GM23248 (cell line): ENCODE measurements at regions not wholly inside any gene's neighbourhood (a gene's known extent, or its start where the extent isn't known, plus 50 kb on each side); places are given as distances from the start of the nearest gene placed in this dataset.

Experiments used
- DNase-seq: peaks from one replicate; pipeline ENCODE4 v3.0.0-alpha.2; 2015
- H2AFZ ChIP-seq: fragments of 200-600 bp; sonication (generic); 2 replicates; pipeline ENCODE4 v1.6.1; 2016; ENCODE audit warnings: antibody characterized with exemption
- H3F3A ChIP-seq: fragments of 200-600 bp; sonication (generic); 2 replicates; pipeline ENCODE4 v1.6.1; 2016; ENCODE audit warnings: mild to moderate bottlenecking, antibody characterized with exemption, mixed run types; ENCODE audit not compliant: insufficient read depth
- H3K27ac ChIP-seq: fragments of 200-600 bp; sonication (generic); 2 replicates; pipeline ENCODE4 v1.5.1; 2016; ENCODE audit warnings: mild to moderate bottlenecking
- H3K27me3 ChIP-seq: fragments of 200-600 bp; sonication (generic); replicated peaks from 2 replicates; pipeline ENCODE4 v1.6.1; 2016; ENCODE audit warnings: mild to moderate bottlenecking; ENCODE audit not compliant: insufficient read depth
- H3K36me3 ChIP-seq: fragments of 200-600 bp; sonication (generic); 2 replicates; pipeline ENCODE4 v1.6.1; 2016; ENCODE audit warnings: low read depth, mild to moderate bottlenecking
- H3K4me1 ChIP-seq: fragments of 200-600 bp; sonication (generic); 2 replicates; pipeline ENCODE4 v1.6.1; 2016; ENCODE audit warnings: mild to moderate bottlenecking; ENCODE audit not compliant: insufficient read depth
- H3K4me2 ChIP-seq: fragments of 200-600 bp; sonication (generic); one replicate; pipeline ENCODE4 v1.6.1; 2016; ENCODE audit warnings: mild to moderate bottlenecking; ENCODE audit not compliant: unreplicated experiment
- H3K4me3 ChIP-seq: fragments of 200-600 bp; sonication (generic); 2 replicates; pipeline ENCODE4 v1.5.1; 2016; ENCODE audit warnings: mild to moderate bottlenecking
- H3K79me2 ChIP-seq: fragments of 200-600 bp; sonication (generic); 2 replicates; pipeline ENCODE4 v1.6.1; 2016; ENCODE audit warnings: mild to moderate bottlenecking; ENCODE audit not compliant: insufficient read depth
- H3K9ac ChIP-seq: fragments of 200-600 bp; sonication (generic); 2 replicates; pipeline ENCODE4 v1.6.1; 2016; ENCODE audit warnings: mild to moderate bottlenecking
- H3K9me2 ChIP-seq: fragments of 200-600 bp; sonication (generic); 2 replicates; pipeline ENCODE4 v1.6.1; 2016; ENCODE audit warnings: mixed run types, mild to moderate bottlenecking, moderate library complexity; ENCODE audit not compliant: insufficient read depth
- H3K9me3 ChIP-seq: fragments of 200-600 bp; sonication (generic); one replicate; pipeline ENCODE4 v1.6.1; 2017; ENCODE audit warnings: low read depth
- H4K20me1 ChIP-seq: fragments of 200-600 bp; sonication (generic); 2 replicates; pipeline ENCODE4 v1.6.0; 2016; ENCODE audit not compliant: insufficient read depth
- EZH2 ChIP-seq: fragments of 200-600 bp; sonication (generic); IDR thresholded peaks from 2 replicates; pipeline ENCODE4 v1.6.1; 2018; ENCODE audit warnings: antibody characterized with exemption, mild to moderate bottlenecking; ENCODE audit not compliant: insufficient read depth, poor library complexity, severe bottlenecking
- EZH2phosphoT487 ChIP-seq: fragments of 200-600 bp; sonication (generic); IDR thresholded peaks from 2 replicates; pipeline ENCODE4 v1.6.1; 2018; ENCODE audit warnings: antibody characterized with exemption, moderate library complexity, mild to moderate bottlenecking, low read depth; ENCODE audit not compliant: insufficient read depth
- WGBS, 2 experiments: methylation state at CpG; one replicate each; pipeline ENCODE4 v1.1.6; 2015 to 2017; ENCODE audit warnings: low lambda C conversion rate in 2 of 2, low coverage in 1 of 2; ENCODE audit errors: missing lambda C conversion rate in 2 of 2; 5-methylcytosine and 5-hydroxymethylcytosine counted together
- in situ Hi-C: fragments of 300-500 bp; cut with MboI; formaldehyde crosslinking; loops from 2 replicates; pipeline ENCODE4 v1.15.0; 2020

DNA sequence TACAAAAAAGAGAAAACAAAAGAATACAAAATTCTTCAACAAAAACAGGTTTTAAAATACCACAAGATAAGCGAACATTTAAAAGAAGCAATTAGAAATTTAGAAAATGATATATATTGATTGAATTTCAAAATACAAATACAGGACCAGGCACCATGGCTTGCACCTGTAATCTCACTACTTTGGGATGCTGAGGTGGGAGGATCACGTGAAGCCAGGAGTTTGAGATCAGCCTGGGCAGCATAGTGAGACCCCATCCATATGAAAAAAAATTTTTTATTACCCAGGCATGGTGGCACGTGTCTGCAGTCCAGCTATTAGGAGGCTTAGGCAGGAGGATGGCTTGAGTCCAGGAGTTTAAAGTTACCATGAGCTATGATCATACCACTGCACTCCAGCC, 109.9 kb upstream of the SLC30A5 start:
- no peak overlapping the region for H2AFZ ChIP-seq
- H3K27ac ChIP-seq, result no peak overlapping the region
- no peaks in the 10 kb centered on the region for H3K9me2 ChIP-seq
- in situ Hi-C loops, result no loop called here
- no peaks in the 10 kb centered on the region for H4K20me1 ChIP-seq
- no peaks in the 10 kb centered on the region for H3K79me2 ChIP-seq
- H3F3A ChIP-seq, result no peaks in the 10 kb centered on the region
- no peak overlapping the region for H3K4me2 ChIP-seq
- H3K36me3 ChIP-seq, result no peaks in the 10 kb centered on the region
- H3K9me3 ChIP-seq, result no peaks in the 10 kb centered on the region
- no peaks in the 10 kb centered on the region for H3K4me1 ChIP-seq
- TF ChIP-seq EZH2phosphoT487, result no peak
- TF ChIP-seq EZH2, result no peak
- no peaks in the 10 kb centered on the region for H3K27me3 ChIP-seq
- 57 to 71% methylated on average over 3 of the region's 3 CpGs for WGBS, 2 experiments
- DNase-seq, result no peak
- no peak overlapping the region for H3K9ac ChIP-seq
- H3K4me3 ChIP-seq, result no peak overlapping the region

DNA sequence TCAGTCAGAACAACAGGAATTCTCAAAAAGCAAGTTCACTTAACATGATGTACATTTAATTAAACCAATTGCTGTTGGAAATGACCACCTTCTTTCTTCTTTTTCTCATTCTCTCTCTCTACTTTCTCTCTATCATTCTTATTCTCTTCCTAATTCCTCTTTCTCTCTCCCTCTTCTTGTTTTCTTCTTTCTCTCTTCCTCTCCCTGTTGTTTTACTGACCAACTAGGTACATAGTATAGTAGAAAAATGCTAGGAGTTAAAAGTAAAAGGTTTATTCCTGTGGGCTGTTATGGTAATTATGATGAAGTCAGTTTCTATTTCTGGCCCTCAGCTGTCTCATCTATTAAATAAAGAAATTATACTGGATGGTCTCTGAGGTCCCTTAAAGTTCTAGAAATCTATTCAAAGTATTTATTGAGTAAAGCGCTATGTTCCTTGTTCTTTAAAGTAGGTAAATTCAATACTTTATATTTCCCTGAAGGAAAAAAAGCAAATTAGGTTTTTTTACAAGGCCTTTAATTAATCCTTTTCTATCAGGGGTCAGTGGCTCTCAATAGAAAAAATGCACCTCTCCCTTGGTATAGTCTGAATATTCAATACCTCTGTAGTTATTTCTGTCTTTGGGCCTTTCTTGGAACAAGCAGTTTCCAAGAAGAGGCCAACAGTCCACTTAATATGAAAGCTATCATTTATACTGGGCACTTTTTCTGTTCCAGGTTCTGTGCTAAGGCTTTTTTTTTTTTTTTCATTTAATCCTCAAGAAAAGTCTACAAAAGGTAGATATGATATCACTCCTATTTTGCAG, 102.3 kb upstream of the SLC30A5 start:
- no peak overlapping the region for H3K4me3 ChIP-seq
- H3K79me2 ChIP-seq, result no peaks in the 10 kb centered on the region
- no peaks in the 10 kb centered on the region for H3K4me1 ChIP-seq
- H3F3A ChIP-seq, result no peaks in the 10 kb centered on the region
- no peak overlapping the region for H2AFZ ChIP-seq
- in situ Hi-C loops, result no loop called here
- H3K9me2 ChIP-seq, result no peaks in the 10 kb centered on the region
- no peak overlapping the region for H3K9ac ChIP-seq
- H3K9me3 ChIP-seq, result no peaks in the 10 kb centered on the region
- TF ChIP-seq EZH2 (no peak), EZH2phosphoT487 (no peak)
- H3K27me3 ChIP-seq, result no peaks in the 10 kb centered on the region; the same call in 1 of the 2 replicates
- no peak overlapping the region for H3K27ac ChIP-seq
- no peak for DNase-seq
- H4K20me1 ChIP-seq, result no peaks in the 10 kb centered on the region
- 86 to 91% methylated on average over 1 of the region's 1 CpG for WGBS, 2 experiments
- no peak overlapping the region for H3K4me2 ChIP-seq
- no peaks in the 10 kb centered on the region for H3K36me3 ChIP-seq

DNA sequence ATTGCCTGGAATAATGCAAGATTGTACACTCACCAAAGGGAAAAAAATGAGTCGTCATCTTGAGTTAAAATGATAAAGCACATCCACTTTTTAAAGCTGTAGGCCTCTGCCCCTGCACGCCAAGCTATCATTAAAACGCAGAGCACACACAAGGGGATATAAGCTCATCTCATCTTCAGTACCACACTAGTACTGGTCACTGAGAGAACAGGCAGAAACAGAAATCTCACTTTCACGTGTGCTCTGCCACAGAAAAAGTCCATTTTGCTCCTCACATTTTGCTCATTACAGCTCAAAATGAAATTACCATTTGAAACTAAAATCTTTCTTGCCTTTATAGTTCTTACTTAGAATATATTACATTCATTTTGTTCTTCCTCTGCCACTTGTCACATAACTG, 99.2 kb upstream of the SLC30A5 start:
- H3K4me2 ChIP-seq, result no peak overlapping the region

DNA sequence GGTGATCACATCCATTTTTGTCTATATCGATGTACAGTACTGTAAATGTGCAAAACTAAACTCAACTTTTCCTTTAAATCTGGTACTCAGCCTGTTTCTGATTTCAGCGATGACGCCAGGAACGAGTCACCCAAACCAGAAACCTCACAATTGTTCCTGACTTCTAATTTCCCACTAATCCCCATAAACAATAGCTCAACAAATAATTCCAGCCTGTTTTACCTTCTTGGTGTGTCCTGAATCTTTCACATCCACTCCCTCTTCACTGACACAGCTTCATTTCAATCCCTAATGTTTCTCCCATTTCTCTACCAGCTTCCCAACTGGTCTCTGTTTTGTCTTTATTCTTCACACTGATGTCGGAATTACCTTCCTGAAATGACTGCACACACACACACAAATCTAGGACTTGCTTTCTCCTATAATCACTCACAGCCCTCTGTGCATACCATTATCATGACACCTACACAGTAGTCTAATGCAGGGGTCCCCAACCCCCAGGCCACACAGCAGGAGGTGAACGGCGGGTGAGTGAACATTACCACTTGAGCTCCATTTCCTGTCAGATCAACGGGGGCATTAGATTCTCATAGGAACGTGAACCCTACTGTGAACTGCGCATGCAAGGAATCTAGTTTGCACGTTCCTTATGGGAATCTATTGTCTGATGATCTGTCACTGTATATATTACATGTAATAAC, 97.8 kb upstream of the SLC30A5 start:
- DNase-seq, result no peak
- Histone ChIP-seq H3K36me3 (no peaks in the 10 kb centered on the region), H4K20me1 (no peaks in the 10 kb centered on the region), H3K4me2 (no peak overlapping the region), H3K4me3 (no peak overlapping the region), H3K9me2 (no peaks in the 10 kb centered on the region), H3F3A (no peaks in the 10 kb centered on the region), H3K27ac (no peak overlapping the region), H3K4me1 (no peaks in the 10 kb centered on the region), H2AFZ (no peak overlapping the region), H3K27me3 (no peaks in the 10 kb centered on the region), H3K9ac (no peak overlapping the region), H3K9me3 (no peaks in the 10 kb centered on the region), H3K79me2 (no peaks in the 10 kb centered on the region)
- in situ Hi-C loops, result no loop called here
- TF ChIP-seq EZH2 (no peak), EZH2phosphoT487 (no peak)
- WGBS, 2 experiments, result 78 to 83% methylated on average over 11 of the region's 11 CpGs

More for the DNA sequence above, 99.2 kb upstream of the SLC30A5 start:
- in situ Hi-C loops, result no loop called here
- Histone ChIP-seq H4K20me1 (no peaks in the 10 kb centered on the region), H3K36me3 (no peaks in the 10 kb centered on the region), H3K79me2 (no peaks in the 10 kb centered on the region), H3K9me2 (no peaks in the 10 kb centered on the region), H2AFZ (peak overlapping the region; percentile 41; the same call in 1 of the 2 replicates), H3K27me3 (no peaks in the 10 kb centered on the region; the same call in 1 of the 2 replicates), H3K27ac (no peak overlapping the region), H3K9me3 (no peaks in the 10 kb centered on the region), H3K9ac (no peak overlapping the region), H3K4me1 (no peaks in the 10 kb centered on the region), H3K4me3 (no peak overlapping the region), H3F3A (no peaks in the 10 kb centered on the region)
- no peak for DNase-seq
- 60 to 65% methylated on average over 4 of the region's 4 CpGs for WGBS, 2 experiments
- TF ChIP-seq EZH2phosphoT487, result no peak
- no peak for TF ChIP-seq EZH2
